NCI-H2227 treated with DMSO at 0.1 percent for 48 hours (cell line): ENCODE measurements at regions not wholly inside any gene's neighbourhood (a gene's known extent, or its start where the extent isn't known, plus 50 kb on each side); places are given as distances from the start of the nearest gene placed in this dataset.

Experiments
- DNase-seq: peaks from one replicate; lab custom pipeline; 2025; lab: John Stamatoyannopoulos, UW

GRCh38 chr4:30939684-30940083, 219.5 kb downstream of the PCDH7 start:
- DNase-seq: no peak

GRCh38 chr4:30941641-30942040, 221.5 kb downstream of the PCDH7 start:
- DNase-seq: no peak

GRCh38 chr4:30943356-30943755, 223.2 kb downstream of the PCDH7 start:
- no peak for DNase-seq

GRCh38 chr4:30945586-30945985, 225.4 kb downstream of the PCDH7 start:
- no peak for DNase-seq

- DNase-seq: no peak
These were observed 226.1 kb downstream of the PCDH7 start for GRCh38 chr4:30946288-30946687.

GRCh38 chr4:30948653-30949052, 228.5 kb downstream of the PCDH7 start:
- no peak for DNase-seq

GRCh38 chr4:30950737-30951136, 230.6 kb downstream of the PCDH7 start:
- no peak for DNase-seq

GRCh38 chr4:30952526-30953219, 232.5 kb downstream of the PCDH7 start:
- no peak for DNase-seq

GRCh38 chr4:30953799-30954198, 233.6 kb downstream of the PCDH7 start:
- no peak for DNase-seq

GRCh38 chr4:30956916-30957315, 236.7 kb downstream of the PCDH7 start:
- DNase-seq: no peak

- DNase-seq: no peak
These were observed 237.5 kb downstream of the PCDH7 start for GRCh38 chr4:30957706-30958105.

- DNase-seq: no peak
These were observed 239.8 kb downstream of the PCDH7 start for GRCh38 chr4:30959781-30960485.

GRCh38 chr4:30962939-30963338, 242.8 kb downstream of the PCDH7 start:
- no peak for DNase-seq

- DNase-seq: no peak
These were observed 248.8 kb downstream of the PCDH7 start for GRCh38 chr4:30968926-30969325.

- no peak for DNase-seq
These were observed 252.4 kb downstream of the PCDH7 start for GRCh38 chr4:30972542-30972941.

- no peak for DNase-seq
These were observed 253.8 kb downstream of the PCDH7 start for GRCh38 chr4:30973993-30974392.

- no peak for DNase-seq
These were observed 259.2 kb downstream of the PCDH7 start for GRCh38 chr4:30979402-30979801.

- no peak for DNase-seq
These were observed 269.3 kb downstream of the PCDH7 start for GRCh38 chr4:30989508-30989907.

GRCh38 chr4:30996841-30997240, 276.7 kb downstream of the PCDH7 start:
- no peak for DNase-seq

- no peak for DNase-seq
These were observed 284.9 kb downstream of the PCDH7 start for GRCh38 chr4:31005037-31005436.

GRCh38 chr4:31007858-31008257, 287.7 kb downstream of the PCDH7 start:
- DNase-seq: no peak

- no peak for DNase-seq
These were observed 289.8 kb downstream of the PCDH7 start for GRCh38 chr4:31009926-31010325.

- DNase-seq: no peak
These were observed 295.0 kb downstream of the PCDH7 start for GRCh38 chr4:31015123-31015522.
